H9 (cell line): ENCODE measurements at regions not wholly inside any gene's neighbourhood (a gene's known extent, or its start where the extent isn't known, plus 50 kb on each side); places are given as distances from the start of the nearest gene placed in this dataset.

Experiments used
- DNase-seq: peaks from one replicate; pipeline ENCODE4 v3.0.0-alpha.2; 2017
- H2AFZ ChIP-seq: one replicate; pipeline ENCODE4 v1.6.1; 2013; ENCODE audit warnings: mild to moderate bottlenecking, low read length, control low read depth, moderate library complexity
- H2AK5ac ChIP-seq: 2 replicates; pipeline ENCODE4 v1.6.1; 2013; ENCODE audit warnings: low read length, control low read depth, mixed read lengths; ENCODE audit not compliant: insufficient read length
- H2BK120ac ChIP-seq: one replicate; pipeline ENCODE4 v1.6.1; 2013; ENCODE audit warnings: low read depth, mild to moderate bottlenecking, low read length, control low read depth, inconsistent platforms; ENCODE audit not compliant: poor library complexity, severe bottlenecking
- H2BK12ac ChIP-seq: 2 replicates; pipeline ENCODE4 v1.6.1; 2013; ENCODE audit warnings: low read length, control low read depth, mixed read lengths, low read depth; ENCODE audit not compliant: insufficient read length
- H2BK15ac ChIP-seq: 2 replicates; pipeline ENCODE4 v1.6.1; 2013; ENCODE audit warnings: low read depth, low read length, control low read depth
- H2BK20ac ChIP-seq: one replicate; pipeline ENCODE4 v1.6.1; 2013; ENCODE audit warnings: low read depth, mild to moderate bottlenecking, low read length, control low read depth, inconsistent platforms; ENCODE audit not compliant: poor library complexity, severe bottlenecking
- H2BK5ac ChIP-seq: 2 replicates; pipeline ENCODE4 v1.6.1; 2013; ENCODE audit warnings: low read length, control low read depth, mixed read lengths; ENCODE audit not compliant: insufficient read length
- H3K14ac ChIP-seq: 2 replicates; pipeline ENCODE4 v1.6.1; 2013; ENCODE audit warnings: low read length, control low read depth; ENCODE audit not compliant: insufficient read depth
- H3K18ac ChIP-seq: 2 replicates; pipeline ENCODE4 v1.6.1; 2013; ENCODE audit warnings: low read depth, mild to moderate bottlenecking, mixed read lengths, low read length, control low read depth; ENCODE audit not compliant: insufficient read length
- H3K23ac ChIP-seq: 2 replicates; pipeline ENCODE4 v1.6.1; 2013; ENCODE audit warnings: low read length, control low read depth, mixed read lengths, low read depth; ENCODE audit not compliant: insufficient read length
- H3K23me2 ChIP-seq: 2 replicates; pipeline ENCODE4 v1.6.1; 2013; ENCODE audit warnings: low read depth, mild to moderate bottlenecking, mixed read lengths, low read length, control low read depth; ENCODE audit not compliant: insufficient read length, poor library complexity, severe bottlenecking
- H3K27ac ChIP-seq: 2 replicates; pipeline ENCODE4 v1.5.1; 2013; ENCODE audit warnings: low read length, control low read depth, mixed read lengths, low read depth; ENCODE audit not compliant: insufficient read length
- H3K27me3 ChIP-seq: 2 replicates; pipeline ENCODE4 v1.6.1; 2013; ENCODE audit warnings: low read length, control low read depth, inconsistent platforms; ENCODE audit not compliant: insufficient read depth
- H3K4ac ChIP-seq: 2 replicates; pipeline ENCODE4 v1.6.1; 2013; ENCODE audit warnings: low read depth, mild to moderate bottlenecking, control low read depth, inconsistent platforms, low read length, moderate library complexity
- H3K4me1 ChIP-seq: 2 replicates; pipeline ENCODE4 v1.6.1; 2013; ENCODE audit warnings: low read length, control low read depth, inconsistent platforms; ENCODE audit not compliant: insufficient read depth
- H3K4me2 ChIP-seq: 2 replicates; pipeline ENCODE4 v1.6.1; 2013; ENCODE audit warnings: low read length, control low read depth, mixed read lengths; ENCODE audit not compliant: insufficient read length, insufficient read depth
- H3K56ac ChIP-seq: 2 replicates; pipeline ENCODE4 v1.6.1; 2013; ENCODE audit warnings: low read depth, mild to moderate bottlenecking, mixed read lengths, low read length, control low read depth; ENCODE audit not compliant: insufficient read length
- H3K79me1 ChIP-seq: 2 replicates; pipeline ENCODE4 v1.6.1; 2013; ENCODE audit warnings: low read depth, mild to moderate bottlenecking, moderate library complexity, low read length, control low read depth, inconsistent platforms; ENCODE audit not compliant: insufficient read depth, poor library complexity, severe bottlenecking
- H3K79me2 ChIP-seq: 2 replicates; pipeline ENCODE4 v1.6.1; 2013; ENCODE audit warnings: low read length, control low read depth, inconsistent platforms; ENCODE audit not compliant: insufficient read depth
- H3K9ac ChIP-seq: 2 replicates; pipeline ENCODE4 v1.6.1; 2013; ENCODE audit warnings: low read length, control low read depth, mixed read lengths; ENCODE audit not compliant: insufficient read length; ENCODE audit errors: extremely low read depth
- H3K9me3 ChIP-seq: one replicate; pipeline ENCODE4 v1.6.1; 2013; ENCODE audit warnings: low read depth, low read length, inconsistent platforms; ENCODE audit not compliant: control insufficient read depth
- H3T11ph ChIP-seq: one replicate; pipeline ENCODE4 v1.6.1; 2013; ENCODE audit warnings: mild to moderate bottlenecking, low read length, control low read depth, inconsistent platforms
- H4K20me1 ChIP-seq: one replicate; pipeline ENCODE4 v1.6.1; 2013; ENCODE audit not compliant: control insufficient read depth, insufficient read length, insufficient read depth
- H4K5ac ChIP-seq: 2 replicates; pipeline ENCODE4 v1.6.1; 2013; ENCODE audit warnings: low read depth, mild to moderate bottlenecking, mixed read lengths, low read length, control low read depth; ENCODE audit not compliant: insufficient read length
- H4K8ac ChIP-seq: replicated peaks from 2 replicates; pipeline ENCODE4 v1.6.1; 2013; ENCODE audit warnings: low read length, control low read depth, mixed read lengths, low read depth; ENCODE audit not compliant: insufficient read length
- H4K91ac ChIP-seq: 2 replicates; pipeline ENCODE4 v1.6.1; 2013; ENCODE audit warnings: low read depth, mild to moderate bottlenecking, moderate library complexity, mixed read lengths, low read length, control low read depth; ENCODE audit not compliant: insufficient read length
- H3K27ac Mint-ChIP-seq, 3 experiments: 2 replicates in 2 of 3; 3 replicates in 1 of 3; pipeline ENCODE4 v1.8.0; 2020 to 2021; ENCODE audit warnings: mixed read lengths in 3 of 3, mild to moderate bottlenecking in 1 of 3, moderate library complexity in 1 of 3
- H3K27me3 Mint-ChIP-seq: 2 replicates; pipeline ENCODE4 v1.8.0; 2021; ENCODE audit warnings: low read depth, mild to moderate bottlenecking, moderate library complexity, mixed read lengths
- H3K36me3 Mint-ChIP-seq, 3 experiments: 2 replicates in 2 of 3; 3 replicates in 1 of 3; pipeline ENCODE4 v1.8.0; 2020 to 2021; ENCODE audit warnings: low read depth in 3 of 3, mixed read lengths in 3 of 3; ENCODE audit not compliant: insufficient read depth in 1 of 3
- H3K4me1 Mint-ChIP-seq, 2 experiments: 2 replicates each; pipeline ENCODE4 v1.8.0; 2020; ENCODE audit warnings: mixed read lengths in 2 of 2
- H3K4me3 Mint-ChIP-seq, 2 experiments: 2 replicates in 1 of 2; 3 replicates in 1 of 2; pipeline ENCODE4 v1.8.0; 2020 to 2021; ENCODE audit warnings: mild to moderate bottlenecking in 2 of 2, mixed read lengths in 2 of 2, moderate library complexity in 1 of 2
- H3K9me3 Mint-ChIP-seq, 2 experiments: 2 replicates in 1 of 2; 3 replicates in 1 of 2; pipeline ENCODE4 v1.8.0; 2020; ENCODE audit warnings: mild to moderate bottlenecking in 2 of 2, mixed read lengths in 2 of 2, moderate library complexity in 1 of 2
- WGBS: extraction: QIAGEN DNeasy Blood & Tissue Kit; methylation state at CpG from one replicate; pipeline ENCODE4 v1.1.7; 2013; ENCODE audit warnings: missing lambda C conversion rate, low lambda C conversion rate, mixed read lengths; ENCODE audit not compliant: insufficient read length; ENCODE audit errors: extremely low coverage; 5-methylcytosine and 5-hydroxymethylcytosine counted together
- TF ChIP-seq, protein P1 (sequence below): fragments of 200-600 bp; sonication (generic); conservative IDR thresholded peaks from 3 replicates; pipeline ENCODE4 v1.8.0; 2021; ENCODE audit warnings: antibody characterized with exemption, mild to moderate bottlenecking

- H3K4me2 ChIP-seq: no peak overlapping the region
- TF ChIP-seq, protein P1, sequence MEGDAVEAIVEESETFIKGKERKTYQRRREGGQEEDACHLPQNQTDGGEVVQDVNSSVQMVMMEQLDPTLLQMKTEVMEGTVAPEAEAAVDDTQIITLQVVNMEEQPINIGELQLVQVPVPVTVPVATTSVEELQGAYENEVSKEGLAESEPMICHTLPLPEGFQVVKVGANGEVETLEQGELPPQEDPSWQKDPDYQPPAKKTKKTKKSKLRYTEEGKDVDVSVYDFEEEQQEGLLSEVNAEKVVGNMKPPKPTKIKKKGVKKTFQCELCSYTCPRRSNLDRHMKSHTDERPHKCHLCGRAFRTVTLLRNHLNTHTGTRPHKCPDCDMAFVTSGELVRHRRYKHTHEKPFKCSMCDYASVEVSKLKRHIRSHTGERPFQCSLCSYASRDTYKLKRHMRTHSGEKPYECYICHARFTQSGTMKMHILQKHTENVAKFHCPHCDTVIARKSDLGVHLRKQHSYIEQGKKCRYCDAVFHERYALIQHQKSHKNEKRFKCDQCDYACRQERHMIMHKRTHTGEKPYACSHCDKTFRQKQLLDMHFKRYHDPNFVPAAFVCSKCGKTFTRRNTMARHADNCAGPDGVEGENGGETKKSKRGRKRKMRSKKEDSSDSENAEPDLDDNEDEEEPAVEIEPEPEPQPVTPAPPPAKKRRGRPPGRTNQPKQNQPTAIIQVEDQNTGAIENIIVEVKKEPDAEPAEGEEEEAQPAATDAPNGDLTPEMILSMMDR: no peak
- no peak overlapping the region for H3K18ac ChIP-seq
- no peaks in the 10 kb centered on the region for H3K79me2 ChIP-seq
- H4K20me1 ChIP-seq: no peaks in the 10 kb centered on the region
- H3K9me3 Mint-ChIP-seq: no peaks in the 10 kb centered on the region
- H2BK15ac ChIP-seq: no peak overlapping the region
- no peak overlapping the region for H4K5ac ChIP-seq
- DNase-seq: no peak
- H2AFZ ChIP-seq: no peak overlapping the region
- H3K23ac ChIP-seq: no peak overlapping the region
- H3K27ac ChIP-seq: no peak overlapping the region
- H3K14ac ChIP-seq: no peak overlapping the region
- H3K27me3 Mint-ChIP-seq: no peaks in the 10 kb centered on the region
- H2BK12ac ChIP-seq: no peak overlapping the region
- no peak overlapping the region for H3K56ac ChIP-seq
- no peaks in the 10 kb centered on the region for H3K36me3 Mint-ChIP-seq
- no peaks in the 10 kb centered on the region for H3K23me2 ChIP-seq
- no peak overlapping the region for H2BK5ac ChIP-seq
- H3K9ac ChIP-seq: no peak overlapping the region
- no peak overlapping the region for H4K91ac ChIP-seq
- H2AK5ac ChIP-seq: no peak overlapping the region
- no peak overlapping the region for H2BK120ac ChIP-seq
- H3K4ac ChIP-seq: no peak overlapping the region
- WGBS: no CpG with 5 or more reads among the region's 4 CpGs
- no peaks in the 10 kb centered on the region; the same call in 1 of the 2 replicates for H3K4me1 ChIP-seq
- no peaks in the 10 kb centered on the region for H3K27me3 ChIP-seq
- H3K4me3 Mint-ChIP-seq: no peak overlapping the region
- no peak overlapping the region for H4K8ac ChIP-seq
- no peaks in the 10 kb centered on the region for H3K79me1 ChIP-seq
- H3K4me1 Mint-ChIP-seq: peaks cover 12 to 19% of the 10 kb centered on the region in 2 experiments
- H3K27ac Mint-ChIP-seq: peak overlapping the region in 1 of 3 experiments; percentile 46; a peak in 2 of 7 replicates
- no peak overlapping the region for H2BK20ac ChIP-seq
- H3T11ph ChIP-seq: no peak overlapping the region
- H3K9me3 ChIP-seq: no peaks in the 10 kb centered on the region
Measured at GRCh38 chr9:7363777-7364477, 435.7 kb downstream of the DMAC1 start.
